ENCODE measurements at regions not wholly inside any gene's neighbourhood (a gene's known extent, or its start where the extent isn't known, plus 50 kb on each side); places are given as distances from the start of the nearest gene placed in this dataset.

DNA sequence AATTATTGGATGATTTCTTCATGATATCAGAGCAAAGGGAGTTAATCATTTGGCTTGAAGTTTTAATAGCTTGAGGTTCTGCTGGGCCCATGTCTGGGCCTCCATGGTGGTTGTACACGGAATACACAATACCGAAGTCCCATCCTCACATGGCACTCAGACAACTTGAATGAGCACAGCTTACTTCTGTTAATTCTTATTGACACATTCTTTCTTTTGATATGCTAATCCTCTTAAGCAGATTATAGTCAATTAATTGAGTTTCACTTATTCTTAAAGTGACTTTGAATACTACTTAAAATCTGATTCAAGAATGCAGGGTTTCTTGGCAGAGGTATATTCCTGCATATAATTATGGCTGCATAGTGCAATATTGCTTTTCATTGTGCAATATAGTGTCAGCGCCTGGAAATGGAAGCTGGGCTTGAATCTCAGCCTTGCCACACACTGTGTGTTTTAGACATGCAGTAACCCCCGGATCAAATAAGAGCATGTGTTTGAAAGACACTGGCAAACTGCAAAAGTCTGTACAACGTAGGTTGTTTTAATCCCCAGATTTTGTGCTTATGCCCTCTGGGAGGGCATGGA lies 543.5 kb upstream of the ADARB2 start:
- no peak for TF ChIP-seq CTCF (conservative IDR thresholded peaks at IDR 0.05)
- TF ChIP-seq ZFX (IDR thresholded peaks at IDR 0.05), result no peak

Data from C4-2B (cell line).